ENCODE measurements at regions not wholly inside any gene's neighbourhood (a gene's known extent, or its start where the extent isn't known, plus 50 kb on each side); places are given as distances from the start of the nearest gene placed in this dataset.

GRCh38 chr2:4903656-4904348 is 788.4 kb upstream of the SOX11 start:
- WGBS (ENCODE audit: low lambda C conversion rate): 19% methylated on average over 12 of the region's 12 CpGs
- Histone ChIP-seq H3K4me3 (replicated peaks in 1 of 3; ENCODE audit: insufficient read depth in 1 of 3, low read depth in 2 of 3, low read length in 3 of 3) (no peak overlapping the region), H3K4me2 (ENCODE audit: low read depth, low read length) (no peak overlapping the region), H3K9me3 (ENCODE audit: low read length) (peaks cover 74% of the 10 kb centered on the region), H3K4me1 (ENCODE audit: insufficient read depth, low read length) (no peaks in the 10 kb centered on the region), H3K9ac (ENCODE audit: insufficient read depth, low read depth, low read length) (no peak overlapping the region), H3K36me3 (replicated peaks in 1 of 2; ENCODE audit: control insufficient read depth in 1 of 2, insufficient read depth in 2 of 2, low read length in 2 of 2) (no peaks in the 10 kb centered on the region), H3K27me3 (ENCODE audit: control insufficient read depth in 1 of 2, insufficient read depth in 2 of 2, low read length in 2 of 2) (no peaks in the 10 kb centered on the region), H3K27ac (ENCODE audit: extremely low read length, insufficient read depth, low read length) (no peak overlapping the region), H2AFZ (ENCODE audit: low read length) (no peak overlapping the region), H3K79me2 (ENCODE audit: insufficient read depth, low read length) (no peaks in the 10 kb centered on the region), H4K20me1 (ENCODE audit: insufficient read depth, low read length) (no peaks in the 10 kb centered on the region)
- intact Hi-C loops (cut with micrococcal nuclease; ENCODE audit: unreplicated experiment) (no loop called here), in situ Hi-C loops (cut with HindIII; ENCODE audit: extremely low pct_ligation_motif_present, low pct_unique_long_range_greater_than_20kb) (no loop called here)
- ChIA-PET POLR2A (no interaction called here), CTCF (ENCODE audit: low intra/inter-chr PET ratio, low total read pairs) (no interaction called here)
- DNase-seq (ENCODE audit: low spot score) (no peak), ATAC-seq (no peak), FAIRE-seq (no peak)
- no TSS peak for BruUV-seq (replicated peaks)
- TF ChIP-seq E2F1 (CRISPR knock-in tag; IDR thresholded peaks at IDR 0.05) (no peak), ZNF296 (CRISPR knock-in tag; conservative IDR thresholded peaks at IDR 0.05) (no peak), PPARG (CRISPR knock-in tag; conservative IDR thresholded peaks at IDR 0.05) (no peak), PLRG1 (conservative IDR thresholded peaks at IDR 0.05) (no peak), ZNF768 (CRISPR knock-in tag; IDR thresholded peaks at IDR 0.05) (no peak), STAT5B (CRISPR knock-in tag; IDR thresholded peaks at IDR 0.05) (no peak), NR2C2 (CRISPR knock-in tag; IDR thresholded peaks at IDR 0.05; ENCODE audit: borderline replicate concordance) (no peak), SCMH1 (CRISPR knock-in tag; IDR thresholded peaks at IDR 0.05; ENCODE audit: borderline replicate concordance) (no peak), MTF1 (CRISPR knock-in tag; IDR thresholded peaks at IDR 0.05) (no peak), HNF4A (CRISPR knock-in tag; IDR thresholded peaks at IDR 0.05) (no peak), HBP1 (CRISPR knock-in tag; IDR thresholded peaks at IDR 0.05; ENCODE audit: low read depth) (no peak), ZNF737 (CRISPR knock-in tag; IDR thresholded peaks at IDR 0.05; ENCODE audit: borderline replicate concordance) (no peak), HMGA1 (CRISPR knock-in tag; conservative IDR thresholded peaks at IDR 0.05) (no peak)
- TF ChIP-seq, protein P1, sequence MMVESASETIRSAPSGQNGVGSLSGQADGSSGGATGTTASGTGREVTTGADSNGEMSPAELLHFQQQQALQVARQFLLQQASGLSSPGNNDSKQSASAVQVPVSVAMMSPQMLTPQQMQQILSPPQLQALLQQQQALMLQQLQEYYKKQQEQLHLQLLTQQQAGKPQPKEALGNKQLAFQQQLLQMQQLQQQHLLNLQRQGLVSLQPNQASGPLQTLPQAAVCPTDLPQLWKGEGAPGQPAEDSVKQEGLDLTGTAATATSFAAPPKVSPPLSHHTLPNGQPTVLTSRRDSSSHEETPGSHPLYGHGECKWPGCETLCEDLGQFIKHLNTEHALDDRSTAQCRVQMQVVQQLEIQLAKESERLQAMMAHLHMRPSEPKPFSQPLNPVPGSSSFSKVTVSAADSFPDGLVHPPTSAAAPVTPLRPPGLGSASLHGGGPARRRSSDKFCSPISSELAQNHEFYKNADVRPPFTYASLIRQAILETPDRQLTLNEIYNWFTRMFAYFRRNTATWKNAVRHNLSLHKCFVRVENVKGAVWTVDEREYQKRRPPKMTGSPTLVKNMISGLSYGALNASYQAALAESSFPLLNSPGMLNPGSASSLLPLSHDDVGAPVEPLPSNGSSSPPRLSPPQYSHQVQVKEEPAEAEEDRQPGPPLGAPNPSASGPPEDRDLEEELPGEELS (CRISPR knock-in tag; IDR thresholded peaks at IDR 0.05): no peak
